ENCODE measurements at regions not wholly inside any gene's neighbourhood (a gene's known extent, or its start where the extent isn't known, plus 50 kb on each side); places are given as distances from the start of the nearest gene placed in this dataset.

GRCh38 chr13:88071371-88071770 is 400.2 kb downstream of the SLITRK5 start:
- DNase-seq (ENCODE audit: low read depth in 2 of 2, low spot score in 1 of 2), result no peak

DNA sequence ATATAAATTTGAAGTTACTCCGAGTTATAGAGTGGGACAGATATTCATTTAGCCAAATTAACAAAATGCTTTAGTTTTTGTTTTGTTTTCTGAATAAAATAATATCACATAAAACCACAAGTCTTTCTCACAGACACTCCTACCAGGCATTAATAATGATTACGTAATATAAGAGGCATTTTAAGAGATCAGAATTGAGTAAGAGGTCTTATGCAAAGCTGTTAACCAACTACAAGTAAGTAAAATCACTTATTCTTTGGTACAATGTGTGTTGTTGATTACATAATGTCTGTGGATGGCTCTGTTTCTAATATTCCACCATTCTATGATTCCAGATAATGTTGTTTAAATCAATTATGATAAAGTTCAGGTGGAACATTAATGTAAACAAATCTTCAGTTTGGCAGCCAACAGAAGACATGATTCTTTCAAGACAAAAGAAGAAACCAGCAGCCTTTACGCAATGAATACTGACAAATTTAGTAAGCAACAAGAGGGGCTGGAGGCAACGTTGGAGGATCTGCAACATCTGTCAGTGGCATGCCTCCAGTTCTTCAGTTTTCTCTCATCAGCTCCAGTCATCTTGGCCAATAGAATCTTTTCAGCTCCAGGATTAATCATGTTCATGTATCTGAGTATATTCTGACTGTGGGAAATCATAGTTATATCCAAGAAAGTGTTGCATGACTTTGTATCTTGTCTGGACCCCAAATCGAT is 403.8 kb downstream of the SLITRK5 start:
- DNase-seq (ENCODE audit: low read depth in 2 of 2, low spot score in 1 of 2), result no peak

GRCh38 chr13:88085036-88085435 is 413.9 kb downstream of the SLITRK5 start:
- DNase-seq (ENCODE audit: low read depth in 2 of 2, low spot score in 1 of 2), result no peak

DNA sequence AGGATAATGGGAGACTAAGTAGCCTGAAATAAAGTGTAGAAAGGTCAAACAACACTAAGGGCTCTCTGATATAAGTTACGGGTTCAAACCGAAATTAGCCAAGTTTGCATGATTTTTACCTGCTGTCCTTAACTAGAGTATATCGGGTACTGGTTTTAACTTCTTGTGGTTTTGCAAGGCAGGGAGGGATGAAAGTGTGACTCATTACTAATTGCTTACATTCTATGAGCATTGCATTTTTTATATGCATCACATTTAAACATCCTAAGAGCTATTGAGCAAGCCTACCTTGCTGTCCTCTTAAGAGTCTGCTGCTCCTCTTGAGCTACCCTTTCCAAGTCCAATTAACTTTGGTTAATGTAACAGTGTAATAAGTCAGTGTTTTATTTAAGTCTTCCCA is 415.4 kb downstream of the SLITRK5 start:
- DNase-seq (ENCODE audit: low read depth in 2 of 2, low spot score in 1 of 2), result no peak

DNA sequence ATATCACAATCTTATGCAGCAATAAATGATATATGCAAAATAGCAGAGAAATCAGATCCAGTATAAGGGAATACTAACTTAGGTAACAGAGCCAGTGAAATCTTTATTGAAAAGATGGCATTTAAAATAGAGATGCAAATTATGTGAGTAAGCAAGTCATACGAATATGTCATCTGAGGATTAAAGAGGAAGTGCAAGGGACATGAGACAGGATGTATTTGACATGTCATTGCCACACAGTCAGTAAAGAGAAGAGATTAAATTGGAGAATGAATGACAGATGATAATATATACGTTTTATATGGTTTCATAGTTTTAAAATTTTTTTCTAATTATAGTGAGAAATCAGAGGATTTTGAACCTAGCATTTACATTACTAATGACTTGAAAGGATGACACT is 426.4 kb downstream of the SLITRK5 start:
- no peak for DNase-seq (ENCODE audit: low read depth in 2 of 2, low spot score in 1 of 2)

GRCh38 chr13:88103824-88104223 is 432.7 kb downstream of the SLITRK5 start:
- no peak for DNase-seq (ENCODE audit: low read depth in 2 of 2, low spot score in 1 of 2)

DNA sequence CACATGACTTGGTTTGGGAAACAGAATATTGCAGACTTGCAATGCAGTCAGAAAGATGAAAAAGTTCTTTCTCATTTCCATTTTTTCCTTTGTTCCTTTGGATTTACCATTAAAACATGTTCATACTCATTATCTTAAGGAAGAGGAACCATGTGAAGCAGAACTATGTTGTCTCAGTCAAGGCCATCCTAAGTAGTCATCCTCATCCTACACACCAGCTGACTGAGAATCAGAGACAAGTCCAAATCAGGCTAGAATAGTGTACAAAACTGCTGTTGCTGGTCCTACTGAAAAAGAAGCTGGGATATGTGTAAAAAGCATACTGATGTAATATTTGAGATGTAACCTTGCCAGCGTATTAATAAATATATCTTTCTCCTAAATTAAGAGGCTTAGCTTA is 433.4 kb downstream of the SLITRK5 start:
- no peak for DNase-seq (ENCODE audit: low read depth in 2 of 2, low spot score in 1 of 2)

DNA sequence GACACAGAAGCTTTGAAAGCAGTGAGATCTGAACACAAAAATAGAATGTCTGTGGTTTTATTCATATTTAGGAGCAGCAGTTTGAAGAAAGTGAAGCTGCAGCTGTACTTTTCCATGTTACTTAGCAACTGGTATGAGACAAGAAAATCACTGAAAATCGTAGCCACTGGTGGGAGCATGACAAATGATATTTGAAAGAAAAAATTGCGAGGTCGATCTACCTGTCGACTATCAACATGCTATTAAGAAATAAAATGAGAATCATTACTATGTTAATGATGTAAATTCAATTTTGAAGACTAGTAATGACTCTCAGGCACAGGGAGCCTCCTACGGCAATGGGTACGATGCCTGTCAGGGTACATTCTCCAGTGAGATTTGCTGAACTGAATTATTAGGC is 436.4 kb downstream of the SLITRK5 start:
- DNase-seq (ENCODE audit: low read depth in 2 of 2, low spot score in 1 of 2), result no peak

GRCh38 chr13:88112526-88112925 is 441.4 kb downstream of the SLITRK5 start:
- no peak for DNase-seq (ENCODE audit: low read depth in 2 of 2, low spot score in 1 of 2)

- DNase-seq (ENCODE audit: low read depth in 2 of 2, low spot score in 1 of 2), result no peak
Measured at GRCh38 chr13:88115976-88116375, 444.8 kb downstream of the SLITRK5 start.

DNA sequence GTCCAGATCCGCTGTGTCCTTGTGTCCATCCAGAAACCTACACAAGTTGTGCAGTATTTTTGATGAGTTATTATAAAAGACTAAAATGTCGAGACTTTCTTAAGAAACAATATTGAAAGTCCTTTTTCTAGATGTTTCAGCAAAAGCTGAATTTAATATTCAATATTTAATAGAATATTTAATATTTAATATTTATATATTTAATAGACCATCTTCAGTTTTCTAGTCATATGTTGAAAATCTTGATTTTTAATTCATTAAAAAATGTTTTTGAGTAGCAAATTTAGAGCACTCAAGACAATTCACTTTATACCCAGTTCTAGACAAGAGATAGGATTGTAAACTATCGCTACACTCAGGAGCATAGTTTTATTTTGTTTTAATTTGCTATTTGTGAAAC is 447.8 kb downstream of the SLITRK5 start:
- no peak for DNase-seq (ENCODE audit: low read depth in 2 of 2, low spot score in 1 of 2)

DNA sequence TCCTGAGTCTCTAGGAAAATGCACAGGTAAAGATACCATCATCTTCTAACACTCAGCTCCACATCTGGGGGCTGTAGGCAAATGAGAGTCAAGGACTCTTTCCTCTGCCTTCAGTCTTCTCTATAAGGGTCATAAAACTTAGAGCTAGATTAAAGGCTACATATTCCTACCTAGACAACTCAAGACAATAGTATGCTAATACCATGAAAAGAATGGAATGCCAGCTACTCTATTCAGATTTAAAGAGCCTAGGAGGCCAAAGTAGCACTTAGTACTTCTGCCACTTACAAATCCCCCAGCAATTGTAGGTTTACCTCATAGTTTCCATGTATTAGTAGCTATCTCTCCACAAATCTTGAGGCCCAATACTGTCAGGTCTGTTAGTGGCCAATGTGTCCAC is 453.0 kb downstream of the SLITRK5 start:
- DNase-seq (ENCODE audit: low read depth in 2 of 2, low spot score in 1 of 2), result no peak

- DNase-seq (ENCODE audit: low read depth in 2 of 2, low spot score in 1 of 2), result no peak
Measured at GRCh38 chr13:88125055-88125454, 453.9 kb downstream of the SLITRK5 start.

- no peak for DNase-seq (ENCODE audit: low read depth in 2 of 2, low spot score in 1 of 2)
Measured at GRCh38 chr13:88136098-88136790, 465.1 kb downstream of the SLITRK5 start.

DNA sequence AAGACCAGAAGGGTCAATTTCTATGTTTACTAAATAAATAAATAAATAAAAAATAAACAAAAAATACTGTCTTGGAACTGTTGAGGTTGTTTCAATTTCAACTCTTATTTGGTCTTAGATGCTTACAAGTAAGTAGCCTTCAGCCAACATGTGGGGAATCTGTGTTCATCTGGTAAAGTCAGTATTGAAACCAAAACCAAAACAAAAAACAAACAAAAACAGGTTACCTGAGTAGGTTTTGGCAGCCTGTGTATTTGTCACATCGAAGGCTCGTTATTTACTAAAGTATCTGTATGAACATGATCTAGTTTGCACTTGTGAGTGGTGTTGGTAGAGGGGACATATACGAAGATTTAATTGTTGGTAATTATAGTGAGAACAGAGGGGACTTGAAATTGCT is 471.5 kb downstream of the SLITRK5 start:
- no peak for DNase-seq (ENCODE audit: low read depth in 2 of 2, low spot score in 1 of 2)

- no peak for DNase-seq (ENCODE audit: low read depth in 2 of 2, low spot score in 1 of 2)
Measured at GRCh38 chr13:88144580-88144979, 473.4 kb downstream of the SLITRK5 start.

DNA sequence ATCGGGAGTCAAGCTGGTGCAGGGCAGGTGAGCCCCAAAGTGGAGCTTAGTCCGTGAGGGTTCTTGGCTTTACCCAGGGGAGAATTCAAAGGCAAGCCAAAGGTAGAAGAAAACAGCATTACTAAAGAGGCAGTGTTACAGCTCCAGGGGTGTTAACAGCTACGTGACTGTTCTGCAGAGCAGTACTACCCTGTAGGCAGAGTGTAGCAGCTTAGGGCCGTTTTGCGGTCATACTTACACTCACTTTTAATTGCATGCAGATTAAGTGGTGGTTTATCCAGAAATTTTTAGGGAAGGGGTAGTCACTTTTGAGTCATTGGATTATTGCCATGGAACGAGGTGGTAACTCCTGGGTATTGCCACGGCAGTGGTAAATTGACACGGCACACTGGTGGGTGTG is 482.2 kb downstream of the SLITRK5 start:
- no peak for DNase-seq (ENCODE audit: low read depth in 2 of 2, low spot score in 1 of 2)

DNA sequence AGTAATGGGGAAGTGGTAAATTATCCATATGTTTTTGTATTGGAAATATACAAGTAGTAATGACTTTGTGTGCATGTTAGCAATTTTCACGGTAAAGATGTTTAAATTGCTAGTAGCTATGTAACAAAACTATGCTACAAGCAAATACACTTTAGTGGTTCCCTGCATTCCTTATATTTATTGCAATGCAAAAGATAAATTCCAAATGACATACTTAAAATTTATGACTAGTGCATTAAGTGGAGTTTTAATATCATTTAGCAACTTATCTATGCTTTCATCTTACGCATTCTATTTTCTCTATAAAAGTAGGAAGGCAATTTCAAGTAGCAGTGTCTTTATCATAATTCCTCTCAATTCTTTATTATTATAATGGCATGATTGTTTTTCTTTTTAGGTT is 482.8 kb downstream of the SLITRK5 start:
- no peak for DNase-seq (ENCODE audit: low read depth in 2 of 2, low spot score in 1 of 2)

DNA sequence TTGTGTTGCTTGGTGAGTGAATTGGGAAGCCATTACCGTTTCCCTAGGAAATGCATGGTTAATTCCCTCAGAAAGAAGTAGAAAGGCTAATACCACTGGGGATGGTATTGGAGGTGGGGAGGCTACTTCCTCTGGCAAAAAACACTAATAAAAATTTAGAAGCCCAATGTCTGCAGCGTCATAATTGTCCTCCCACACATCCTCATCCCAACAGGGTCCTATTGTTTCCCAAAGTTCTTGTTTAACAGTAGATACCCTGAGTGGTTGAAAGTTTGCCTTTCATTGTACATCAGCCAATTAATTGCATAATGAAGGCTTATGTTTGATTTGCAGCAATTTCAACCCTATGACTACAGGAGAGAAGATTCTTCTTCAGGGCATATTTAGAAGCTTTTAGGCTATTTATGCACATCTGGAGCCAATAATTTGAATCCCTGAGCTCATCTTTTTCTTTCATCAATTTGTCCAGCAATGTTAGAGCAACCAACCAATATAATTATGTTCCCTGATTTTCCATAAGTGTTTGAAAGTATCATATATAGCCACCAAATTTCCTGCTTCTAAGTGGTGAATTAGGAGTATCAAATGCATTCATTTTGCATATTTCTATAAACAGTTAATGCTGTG is 491.0 kb downstream of the SLITRK5 start:
- DNase-seq (ENCODE audit: low read depth in 2 of 2, low spot score in 1 of 2), result no peak

- DNase-seq (ENCODE audit: low read depth in 2 of 2, low spot score in 1 of 2), result no peak
Measured at GRCh38 chr13:88176231-88176630, 505.1 kb downstream of the SLITRK5 start.

DNA sequence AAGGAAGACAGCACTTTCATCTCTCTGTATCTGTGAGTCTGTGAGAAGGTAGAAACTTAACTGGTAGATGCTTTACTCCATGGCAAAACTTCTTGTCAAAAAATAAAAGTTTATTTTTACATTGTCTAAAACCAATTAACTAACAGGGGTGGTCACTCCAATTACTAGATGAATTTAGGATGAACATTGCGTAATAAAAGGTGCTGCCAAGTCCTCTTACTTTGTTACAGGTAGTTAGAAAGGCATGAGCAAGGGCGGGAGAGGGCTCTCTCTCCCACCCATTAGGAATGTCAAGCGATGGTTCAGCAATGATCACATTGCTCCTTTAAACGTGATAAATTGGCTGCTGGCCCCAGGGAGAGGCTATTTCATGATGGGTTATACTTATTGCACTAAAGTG is 512.3 kb downstream of the SLITRK5 start:
- DNase-seq (ENCODE audit: low read depth in 2 of 2, low spot score in 1 of 2), result no peak

DNA sequence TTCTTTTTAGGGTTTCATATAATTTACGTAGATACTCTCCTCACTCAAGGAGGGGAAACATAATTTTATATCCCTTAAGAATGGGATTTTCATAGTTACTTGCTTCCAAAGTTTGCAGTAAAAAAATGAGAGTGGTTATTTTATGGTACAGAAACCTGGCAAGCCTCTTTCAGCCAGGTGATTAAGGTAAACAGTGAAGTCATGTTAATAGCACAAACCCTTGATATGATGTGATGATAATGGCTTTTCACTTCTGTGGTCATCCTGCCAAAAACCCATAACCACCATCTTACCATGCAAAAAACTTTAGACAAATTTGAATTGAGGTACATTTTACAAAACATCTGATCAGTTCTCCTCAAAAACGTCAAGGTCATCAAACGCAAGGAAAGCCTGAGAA is 517.8 kb downstream of the SLITRK5 start:
- DNase-seq (ENCODE audit: low read depth in 2 of 2, low spot score in 1 of 2), result no peak

GRCh38 chr13:88189728-88190127 is 518.6 kb downstream of the SLITRK5 start:
- no peak for DNase-seq (ENCODE audit: low read depth in 2 of 2, low spot score in 1 of 2)
